WTC11 (cell line): ENCODE measurements at regions not wholly inside any gene's neighbourhood (a gene's known extent, or its start where the extent isn't known, plus 50 kb on each side); places are given as distances from the start of the nearest gene placed in this dataset.

Experiments used
- ATAC-seq: fragments of 200-7000 bp; cut with Tn5 transposase; 2 replicates; pipeline ENCODE4 v1.10.0; 2021; ENCODE audit warnings: mild to moderate bottlenecking, moderate library complexity
- CTCF ChIA-PET: fragments of 300-600 bp; sonication (Branson Sonifier 250); formaldehyde crosslinking; loops from one replicate; lab custom pipeline; 2021; ENCODE audit warnings: antibody characterized with exemption; lab: Charles Lee
- POLR2A ChIA-PET: fragments of 350-600 bp; sonication (Branson Sonifier 250); formaldehyde crosslinking; loops from one replicate; lab custom pipeline; 2021; ENCODE audit warnings: antibody characterized with exemption; lab: Charles Lee
- DNase-seq: peaks from one replicate; pipeline ENCODE4 v3.0.0; 2021; ENCODE audit warnings: low spot score
- H3K27ac Mint-ChIP-seq: 2 replicates; pipeline ENCODE4 v1.8.0; 2021; ENCODE audit warnings: mixed read lengths
- H3K27me3 Mint-ChIP-seq: 2 replicates; pipeline ENCODE4 v1.8.0; 2021; ENCODE audit warnings: low read depth, mild to moderate bottlenecking, moderate library complexity, mixed read lengths
- H3K36me3 Mint-ChIP-seq: 2 replicates; pipeline ENCODE4 v1.8.0; 2021; ENCODE audit warnings: mixed read lengths
- H3K4me1 Mint-ChIP-seq: 2 replicates; pipeline ENCODE4 v1.8.0; 2022; ENCODE audit warnings: mixed read lengths
- H3K4me3 Mint-ChIP-seq: 2 replicates; pipeline ENCODE4 v1.8.0; 2021; ENCODE audit warnings: mild to moderate bottlenecking, moderate library complexity, mixed read lengths
- H3K9me3 Mint-ChIP-seq: 2 replicates; pipeline ENCODE4 v1.8.0; 2021; ENCODE audit warnings: mixed read lengths
- ARID4B ChIP-seq: sonication (generic); formaldehyde crosslinking; IDR thresholded peaks from 2 replicates; pipeline ENCODE4 v1.8.0; 2023; ENCODE audit warnings: missing genetic modification reagents, mild to moderate bottlenecking, borderline replicate concordance
- ATF1 ChIP-seq: sonication (generic); formaldehyde crosslinking; IDR thresholded peaks from 2 replicates; pipeline ENCODE4 v1.8.1; 2023; ENCODE audit warnings: mild to moderate bottlenecking, moderate library complexity, missing genetic modification reagents
- MLX ChIP-seq: sonication (generic); formaldehyde crosslinking; IDR thresholded peaks from 2 replicates; pipeline ENCODE4 v1.8.1; 2023; ENCODE audit warnings: mild to moderate bottlenecking, missing genetic modification reagents, moderate library complexity
- MYBL2 ChIP-seq: sonication (generic); formaldehyde crosslinking; IDR thresholded peaks from 2 replicates; pipeline ENCODE4 v1.8.1; 2023; ENCODE audit warnings: mild to moderate bottlenecking, moderate library complexity, missing genetic modification reagents
- NR1H2 ChIP-seq: sonication (generic); formaldehyde crosslinking; IDR thresholded peaks from 2 replicates; pipeline ENCODE4 v1.9.0; 2021; ENCODE audit warnings: mild to moderate bottlenecking, moderate library complexity, missing genetic modification reagents
- USF2 ChIP-seq: sonication (generic); formaldehyde crosslinking; IDR thresholded peaks from 2 replicates; pipeline ENCODE4 v1.8.1; 2023; ENCODE audit warnings: mild to moderate bottlenecking, missing genetic modification reagents, moderate library complexity
- ZNF219 ChIP-seq: sonication (generic); formaldehyde crosslinking; IDR thresholded peaks from 2 replicates; pipeline ENCODE4 v1.8.0; 2023; ENCODE audit warnings: missing genetic modification reagents, mild to moderate bottlenecking, borderline replicate concordance
- ZNF281 ChIP-seq: sonication (generic); formaldehyde crosslinking; IDR thresholded peaks from 2 replicates; pipeline ENCODE4 v1.8.0; 2023; ENCODE audit warnings: mild to moderate bottlenecking, missing genetic modification reagents
- ZNF317 ChIP-seq: sonication (generic); formaldehyde crosslinking; IDR thresholded peaks from 2 replicates; pipeline ENCODE4 v1.8.1; 2023; ENCODE audit warnings: low read depth, mild to moderate bottlenecking, moderate library complexity, missing genetic modification reagents, borderline replicate concordance
- ZNF416 ChIP-seq: fragments of 250-450 bp; sonication (Bioruptor Pico); IDR thresholded peaks from 2 replicates; pipeline ENCODE4 v1.9.0; 2021; ENCODE audit warnings: mild to moderate bottlenecking, inconsistent platforms
- TF ChIP-seq, protein P1 (sequence below): sonication (generic); formaldehyde crosslinking; IDR thresholded peaks from 2 replicates; pipeline ENCODE4 v1.8.1; 2022; ENCODE audit warnings: missing genetic modification reagents, borderline replicate concordance
- TF ChIP-seq, protein P2 (sequence below): fragments of 250-450 bp; sonication (Bioruptor Pico); IDR thresholded peaks from 2 replicates; pipeline ENCODE4 v1.9.0; 2021; ENCODE audit warnings: moderate library complexity, mild to moderate bottlenecking, inconsistent platforms, borderline replicate concordance
- TF ChIP-seq, protein P3 (sequence below): sonication (generic); formaldehyde crosslinking; conservative IDR thresholded peaks from 2 replicates; pipeline ENCODE4 v1.8.1; 2023; ENCODE audit warnings: mild to moderate bottlenecking, low read depth, missing genetic modification reagents, moderate library complexity
- TF ChIP-seq, protein P4 (sequence below): fragments of 250-450 bp; sonication (Bioruptor Pico); IDR thresholded peaks from 2 replicates; pipeline ENCODE4 v1.8.0; 2021; ENCODE audit warnings: mild to moderate bottlenecking
- TF ChIP-seq, protein P5 (sequence below): sonication (generic); formaldehyde crosslinking; IDR thresholded peaks from 2 replicates; pipeline ENCODE4 v1.8.1; 2023; ENCODE audit warnings: mild to moderate bottlenecking, missing genetic modification reagents

DNA sequence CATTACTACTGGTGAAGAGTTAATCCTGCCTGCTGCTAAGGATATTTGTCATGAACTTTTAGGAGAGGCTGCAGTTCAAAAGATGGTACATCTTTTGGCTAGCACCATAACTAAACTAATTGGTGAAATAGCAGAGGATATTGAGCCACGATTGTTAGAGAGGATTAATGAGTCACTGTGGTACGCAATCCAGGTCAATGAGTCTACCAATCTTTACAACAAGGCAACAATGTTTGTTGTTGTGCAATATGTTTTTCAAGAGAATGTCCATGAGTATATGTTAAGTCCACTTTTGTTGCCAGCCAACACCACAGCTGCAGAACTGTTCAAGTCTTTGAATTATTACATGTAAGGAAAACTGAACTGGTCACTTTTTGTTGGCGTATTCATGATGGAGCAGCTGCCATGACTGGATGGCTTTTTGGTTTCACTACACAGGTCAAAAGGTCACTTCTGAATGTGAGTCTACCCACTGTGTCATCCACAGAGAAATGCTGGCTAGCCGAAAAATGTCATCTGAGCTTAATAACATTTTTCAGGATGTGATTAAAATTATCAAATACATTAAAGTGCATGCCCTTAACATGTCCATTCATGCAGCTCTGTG lies 402.6 kb upstream of the KIF2B start:
- Mint-ChIP-seq H3K4me1 (peaks cover 15% of the 10 kb centered on the region), H3K9me3 (peaks cover 53% of the 10 kb centered on the region), H3K27ac (no peak overlapping the region), H3K36me3 (peaks cover 54% of the 10 kb centered on the region), H3K4me3 (no peak overlapping the region), H3K27me3 (peaks cover 12% of the 10 kb centered on the region)
- CTCF ChIA-PET, result no interaction called here
- POLR2A ChIA-PET, result no interaction called here
- ATAC-seq (no peak), DNase-seq (no peak)
- TF ChIP-seq NR1H2 (CRISPR knock-in tag) (no peak), ATF1 (CRISPR knock-in tag) (no peak), ZNF416 (CRISPR knock-in tag) (no peak)
- TF ChIP-seq, protein P1, sequence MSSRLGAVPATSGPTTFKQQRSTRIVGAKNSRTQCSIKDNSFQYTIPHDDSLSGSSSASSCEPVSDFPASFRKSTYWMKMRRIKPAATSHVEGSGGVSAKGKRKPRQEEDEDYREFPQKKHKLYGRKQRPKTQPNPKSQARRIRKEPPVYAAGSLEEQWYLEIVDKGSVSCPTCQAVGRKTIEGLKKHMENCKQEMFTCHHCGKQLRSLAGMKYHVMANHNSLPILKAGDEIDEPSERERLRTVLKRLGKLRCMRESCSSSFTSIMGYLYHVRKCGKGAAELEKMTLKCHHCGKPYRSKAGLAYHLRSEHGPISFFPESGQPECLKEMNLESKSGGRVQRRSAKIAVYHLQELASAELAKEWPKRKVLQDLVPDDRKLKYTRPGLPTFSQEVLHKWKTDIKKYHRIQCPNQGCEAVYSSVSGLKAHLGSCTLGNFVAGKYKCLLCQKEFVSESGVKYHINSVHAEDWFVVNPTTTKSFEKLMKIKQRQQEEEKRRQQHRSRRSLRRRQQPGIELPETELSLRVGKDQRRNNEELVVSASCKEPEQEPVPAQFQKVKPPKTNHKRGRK (CRISPR knock-in tag), result no peak
- TF ChIP-seq, protein P2, sequence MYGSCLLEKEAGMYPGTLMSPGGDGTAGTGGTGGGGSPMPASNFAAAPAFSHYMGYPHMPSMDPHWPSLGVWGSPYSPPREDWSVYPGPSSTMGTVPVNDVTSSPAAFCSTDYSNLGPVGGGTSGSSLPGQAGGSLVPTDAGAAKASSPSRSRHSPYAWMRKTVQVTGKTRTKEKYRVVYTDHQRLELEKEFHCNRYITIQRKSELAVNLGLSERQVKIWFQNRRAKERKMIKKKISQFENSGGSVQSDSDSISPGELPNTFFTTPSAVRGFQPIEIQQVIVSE, result no peak

DNA sequence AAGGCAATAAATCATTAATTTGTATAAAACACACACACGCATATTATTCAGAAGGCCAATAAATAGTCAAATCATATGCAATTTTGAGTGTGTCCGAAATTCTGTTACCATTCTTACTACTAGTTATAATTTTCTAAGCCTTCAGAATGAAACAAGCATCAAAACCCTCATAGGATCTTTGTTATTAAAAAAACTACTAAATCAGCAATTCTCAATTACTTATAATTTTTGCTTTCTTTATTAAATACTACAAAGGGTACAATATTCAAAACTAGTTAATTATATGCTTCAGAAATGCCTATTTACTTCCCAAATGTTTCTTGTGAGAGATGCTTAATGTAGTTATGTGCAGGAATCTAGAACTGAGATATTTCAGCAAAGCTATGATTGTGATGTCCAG lies 413.1 kb upstream of the KIF2B start:
- CTCF ChIA-PET, result no interaction called here
- POLR2A ChIA-PET, result no interaction called here
- H3K27me3 Mint-ChIP-seq, result peaks cover 3% of the 10 kb centered on the region; the same call in 1 of the 2 replicates
- H3K4me3 Mint-ChIP-seq, result no peak overlapping the region
- peaks cover 66% of the 10 kb centered on the region for H3K9me3 Mint-ChIP-seq
- ATAC-seq (no peak), DNase-seq (no peak)
- H3K27ac Mint-ChIP-seq, result no peak overlapping the region
- H3K36me3 Mint-ChIP-seq, result peaks cover 44% of the 10 kb centered on the region
- H3K4me1 Mint-ChIP-seq, result no peaks in the 10 kb centered on the region
- TF ChIP-seq MLX (CRISPR knock-in tag) (no peak), USF2 (no peak), MYBL2 (CRISPR knock-in tag) (no peak), ARID4B (CRISPR knock-in tag) (no peak), ZNF219 (CRISPR knock-in tag) (no peak), ZNF281 (no peak), ZNF317 (CRISPR knock-in tag) (no peak)
- TF ChIP-seq, protein P3, sequence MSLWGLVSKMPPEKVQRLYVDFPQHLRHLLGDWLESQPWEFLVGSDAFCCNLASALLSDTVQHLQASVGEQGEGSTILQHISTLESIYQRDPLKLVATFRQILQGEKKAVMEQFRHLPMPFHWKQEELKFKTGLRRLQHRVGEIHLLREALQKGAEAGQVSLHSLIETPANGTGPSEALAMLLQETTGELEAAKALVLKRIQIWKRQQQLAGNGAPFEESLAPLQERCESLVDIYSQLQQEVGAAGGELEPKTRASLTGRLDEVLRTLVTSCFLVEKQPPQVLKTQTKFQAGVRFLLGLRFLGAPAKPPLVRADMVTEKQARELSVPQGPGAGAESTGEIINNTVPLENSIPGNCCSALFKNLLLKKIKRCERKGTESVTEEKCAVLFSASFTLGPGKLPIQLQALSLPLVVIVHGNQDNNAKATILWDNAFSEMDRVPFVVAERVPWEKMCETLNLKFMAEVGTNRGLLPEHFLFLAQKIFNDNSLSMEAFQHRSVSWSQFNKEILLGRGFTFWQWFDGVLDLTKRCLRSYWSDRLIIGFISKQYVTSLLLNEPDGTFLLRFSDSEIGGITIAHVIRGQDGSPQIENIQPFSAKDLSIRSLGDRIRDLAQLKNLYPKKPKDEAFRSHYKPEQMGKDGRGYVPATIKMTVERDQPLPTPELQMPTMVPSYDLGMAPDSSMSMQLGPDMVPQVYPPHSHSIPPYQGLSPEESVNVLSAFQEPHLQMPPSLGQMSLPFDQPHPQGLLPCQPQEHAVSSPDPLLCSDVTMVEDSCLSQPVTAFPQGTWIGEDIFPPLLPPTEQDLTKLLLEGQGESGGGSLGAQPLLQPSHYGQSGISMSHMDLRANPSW (CRISPR knock-in tag), result no peak
- TF ChIP-seq, protein P4, sequence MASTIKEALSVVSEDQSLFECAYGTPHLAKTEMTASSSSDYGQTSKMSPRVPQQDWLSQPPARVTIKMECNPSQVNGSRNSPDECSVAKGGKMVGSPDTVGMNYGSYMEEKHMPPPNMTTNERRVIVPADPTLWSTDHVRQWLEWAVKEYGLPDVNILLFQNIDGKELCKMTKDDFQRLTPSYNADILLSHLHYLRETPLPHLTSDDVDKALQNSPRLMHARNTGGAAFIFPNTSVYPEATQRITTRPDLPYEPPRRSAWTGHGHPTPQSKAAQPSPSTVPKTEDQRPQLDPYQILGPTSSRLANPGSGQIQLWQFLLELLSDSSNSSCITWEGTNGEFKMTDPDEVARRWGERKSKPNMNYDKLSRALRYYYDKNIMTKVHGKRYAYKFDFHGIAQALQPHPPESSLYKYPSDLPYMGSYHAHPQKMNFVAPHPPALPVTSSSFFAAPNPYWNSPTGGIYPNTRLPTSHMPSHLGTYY (CRISPR knock-in tag), result no peak
- TF ChIP-seq, protein P5, sequence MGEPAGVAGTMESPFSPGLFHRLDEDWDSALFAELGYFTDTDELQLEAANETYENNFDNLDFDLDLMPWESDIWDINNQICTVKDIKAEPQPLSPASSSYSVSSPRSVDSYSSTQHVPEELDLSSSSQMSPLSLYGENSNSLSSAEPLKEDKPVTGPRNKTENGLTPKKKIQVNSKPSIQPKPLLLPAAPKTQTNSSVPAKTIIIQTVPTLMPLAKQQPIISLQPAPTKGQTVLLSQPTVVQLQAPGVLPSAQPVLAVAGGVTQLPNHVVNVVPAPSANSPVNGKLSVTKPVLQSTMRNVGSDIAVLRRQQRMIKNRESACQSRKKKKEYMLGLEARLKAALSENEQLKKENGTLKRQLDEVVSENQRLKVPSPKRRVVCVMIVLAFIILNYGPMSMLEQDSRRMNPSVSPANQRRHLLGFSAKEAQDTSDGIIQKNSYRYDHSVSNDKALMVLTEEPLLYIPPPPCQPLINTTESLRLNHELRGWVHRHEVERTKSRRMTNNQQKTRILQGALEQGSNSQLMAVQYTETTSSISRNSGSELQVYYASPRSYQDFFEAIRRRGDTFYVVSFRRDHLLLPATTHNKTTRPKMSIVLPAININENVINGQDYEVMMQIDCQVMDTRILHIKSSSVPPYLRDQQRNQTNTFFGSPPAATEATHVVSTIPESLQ (CRISPR knock-in tag), result no peak
